GM23338 (cell line): ENCODE measurements at regions not wholly inside any gene's neighbourhood (a gene's known extent, or its start where the extent isn't known, plus 50 kb on each side); places are given as distances from the start of the nearest gene placed in this dataset.

ENCODE experiments used
- ATAC-seq: fragments of 200-7000 bp; cut with Tn5 transposase; 3 replicates; pipeline ENCODE4 v1.9.1; 2020
- DNase-seq: peaks from one replicate; pipeline ENCODE4 v3.0.0-alpha.2; 2015; ENCODE audit warnings: low spot score
- H2AFZ ChIP-seq: fragments of 200-600 bp; sonication (generic); 2 replicates; pipeline ENCODE4 v1.8.0; 2016; ENCODE audit warnings: antibody characterized with exemption, mild to moderate bottlenecking, moderate library complexity
- H3F3A ChIP-seq: fragments of 200-600 bp; sonication (generic); replicated peaks from 2 replicates; pipeline ENCODE4 v1.8.0; 2017; ENCODE audit warnings: antibody characterized with exemption, mixed run types, low read depth
- H3K27ac ChIP-seq: fragments of 200-600 bp; sonication (generic); 2 replicates; pipeline ENCODE4 v1.6.1; 2016; ENCODE audit warnings: low read depth
- H3K27me3 ChIP-seq: fragments of 200-600 bp; sonication (generic); 2 replicates; pipeline ENCODE4 v1.8.0; 2016; ENCODE audit warnings: mild to moderate bottlenecking, mixed run types, moderate library complexity; ENCODE audit not compliant: insufficient read depth
- H3K36me3 ChIP-seq: fragments of 200-600 bp; sonication (generic); 2 replicates; pipeline ENCODE4 v1.8.0; 2016; ENCODE audit warnings: mild to moderate bottlenecking; ENCODE audit not compliant: insufficient read depth
- H3K4me1 ChIP-seq: fragments of 200-600 bp; sonication (generic); 2 replicates; pipeline ENCODE4 v1.8.0; 2016; ENCODE audit warnings: mild to moderate bottlenecking, moderate library complexity; ENCODE audit not compliant: insufficient read depth
- H3K4me2 ChIP-seq: fragments of 200-600 bp; sonication (generic); 2 replicates; pipeline ENCODE4 v1.7.1; 2017; ENCODE audit warnings: mixed run types
- H3K4me3 ChIP-seq: fragments of 200-600 bp; sonication (generic); 2 replicates; pipeline ENCODE4 v1.6.1; 2016; ENCODE audit warnings: mixed run types
- H3K79me2 ChIP-seq: fragments of 200-600 bp; sonication (generic); replicated peaks from 2 replicates; pipeline ENCODE4 v1.8.0; 2017; ENCODE audit warnings: mild to moderate bottlenecking; ENCODE audit not compliant: insufficient read depth
- H3K9me2 ChIP-seq: fragments of 200-600 bp; sonication (generic); 2 replicates; pipeline ENCODE4 v1.8.0; 2017; ENCODE audit not compliant: insufficient read depth
- H4K20me1 ChIP-seq: fragments of 200-600 bp; sonication (generic); replicated peaks from 2 replicates; pipeline ENCODE4 v1.8.0; 2017; ENCODE audit warnings: mild to moderate bottlenecking; ENCODE audit not compliant: insufficient read depth
- H3K27ac Mint-ChIP-seq: 2 replicates; pipeline ENCODE4 v1.8.0; 2020; ENCODE audit warnings: inconsistent platforms, mild to moderate bottlenecking, moderate library complexity, mixed read lengths
- H3K27me3 Mint-ChIP-seq: 3 replicates; pipeline ENCODE4 v1.8.0; 2022; ENCODE audit warnings: low read depth, mild to moderate bottlenecking, moderate library complexity, mixed read lengths, inconsistent platforms; ENCODE audit not compliant: insufficient read depth, poor library complexity
- H3K36me3 Mint-ChIP-seq: 3 replicates; pipeline ENCODE4 v1.8.0; 2021; ENCODE audit warnings: low read depth, mild to moderate bottlenecking, inconsistent platforms, moderate library complexity, mixed read lengths
- H3K4me1 Mint-ChIP-seq: 3 replicates; pipeline ENCODE4 v1.8.0; 2020; ENCODE audit warnings: mild to moderate bottlenecking, inconsistent platforms, mixed read lengths
- H3K4me3 Mint-ChIP-seq: 3 replicates; pipeline ENCODE4 v1.8.0; 2021; ENCODE audit warnings: moderate library complexity, mild to moderate bottlenecking, inconsistent platforms, mixed read lengths
- H3K9me3 Mint-ChIP-seq: 3 replicates; pipeline ENCODE4 v1.8.0; 2020; ENCODE audit warnings: moderate library complexity, mild to moderate bottlenecking, inconsistent platforms, mixed read lengths
- CREB1 ChIP-seq: fragments of 250-450 bp; sonication (Bioruptor Pico); IDR thresholded peaks from 2 replicates; pipeline ENCODE4 v1.5.0; 2020; ENCODE audit warnings: low read depth, mild to moderate bottlenecking, moderate library complexity
- ETS1 ChIP-seq: IDR thresholded peaks from 2 replicates; pipeline ENCODE4 v1.6.1; 2016; ENCODE audit warnings: antibody characterized with exemption
- EZH2phosphoT487 ChIP-seq: fragments of 200-600 bp; sonication (generic); IDR thresholded peaks from one replicate; pipeline ENCODE4 v1.8.1; 2018; ENCODE audit warnings: antibody characterized with exemption; ENCODE audit not compliant: unreplicated experiment
- JUNB ChIP-seq: IDR thresholded peaks from one replicate; pipeline ENCODE4 v1.6.1; 2016; ENCODE audit warnings: antibody characterized with exemption; ENCODE audit not compliant: unreplicated experiment
- NANOG ChIP-seq: IDR thresholded peaks from 2 replicates; pipeline ENCODE4 v1.6.1; 2016; ENCODE audit warnings: antibody characterized with exemption, borderline replicate concordance
- POLR2AphosphoS5 ChIP-seq: IDR thresholded peaks from 2 replicates; pipeline ENCODE4 v1.6.1; 2016; ENCODE audit warnings: antibody characterized with exemption, low read depth
- REST ChIP-seq: IDR thresholded peaks from one replicate; pipeline ENCODE4 v1.6.1; 2018; ENCODE audit warnings: antibody characterized with exemption; ENCODE audit not compliant: unreplicated experiment
- ZNF114 ChIP-seq: fragments of 250-450 bp; sonication (Bioruptor Pico); IDR thresholded peaks from 2 replicates; pipeline ENCODE4 v1.5.0; 2020; ENCODE audit warnings: mild to moderate bottlenecking, moderate library complexity
- ZNF331 ChIP-seq: fragments of 250-450 bp; sonication (Bioruptor Pico); IDR thresholded peaks from 2 replicates; pipeline ENCODE4 v1.5.0; 2020; ENCODE audit warnings: low read depth, mild to moderate bottlenecking, moderate library complexity
- ZNF462 ChIP-seq: fragments of 250-450 bp; sonication (Bioruptor Pico); IDR thresholded peaks from 2 replicates; pipeline ENCODE4 v1.5.0; 2020; ENCODE audit warnings: mild to moderate bottlenecking, moderate library complexity

- TF ChIP-seq ZNF462 (CRISPR knock-in tag) (no peak), NANOG (no peak), CREB1 (CRISPR knock-in tag) (no peak), ETS1 (no peak), ZNF331 (CRISPR knock-in tag) (no peak), POLR2AphosphoS5 (no peak), ZNF114 (CRISPR knock-in tag) (no peak), EZH2phosphoT487 (no peak)
These were observed 641.5 kb upstream of the CDH10 start (continued) for GRCh38 chr5:25286319-25286718.

GRCh38 chr5:25285136-25285535 lies 640.4 kb upstream of the CDH10 start:
- Histone ChIP-seq H2AFZ (no peak overlapping the region), H3K4me2 (no peak overlapping the region), H4K20me1 (no peaks in the 10 kb centered on the region), H3K36me3 (no peaks in the 10 kb centered on the region), H3K79me2 (no peaks in the 10 kb centered on the region), H3K4me3 (no peak overlapping the region), H3F3A (no peaks in the 10 kb centered on the region), H3K4me1 (no peaks in the 10 kb centered on the region), H3K27me3 (no peaks in the 10 kb centered on the region), H3K27ac (no peak overlapping the region), H3K9me2 (no peaks in the 10 kb centered on the region)
- Mint-ChIP-seq H3K4me1 (no peaks in the 10 kb centered on the region; the same call in 2 of the 3 replicates), H3K27me3 (no peaks in the 10 kb centered on the region), H3K9me3 (no peaks in the 10 kb centered on the region), H3K27ac (no peak overlapping the region), H3K4me3 (no peak overlapping the region), H3K36me3 (no peaks in the 10 kb centered on the region; the same call in 2 of the 3 replicates)
- no peak for DNase-seq
- ATAC-seq, result no peak
- TF ChIP-seq CREB1 (CRISPR knock-in tag) (no peak), JUNB (no peak), REST (no peak), EZH2phosphoT487 (no peak)
